ENCODE measurements at regions not wholly inside any gene's neighbourhood (a gene's known extent, or its start where the extent isn't known, plus 50 kb on each side); places are given as distances from the start of the nearest gene placed in this dataset.

GRCh38 chr3:6522191-6522590 is 338.7 kb upstream of the GRM7 start:
- TF ChIP-seq CTCF (conservative IDR thresholded peaks at IDR 0.05), result no peak
- peaks cover 2% of the 10 kb centered on the region for H3K27me3 ChIP-seq (ENCODE audit: control insufficient read depth, insufficient read depth, low read length, poor library complexity, severe bottlenecking)
- H3K36me3 ChIP-seq (ENCODE audit: control insufficient read depth, insufficient read depth, low read length), result no peaks in the 10 kb centered on the region
- H3K36me3 Mint-ChIP-seq (ENCODE audit: low read depth), result peaks cover 11% of the 10 kb centered on the region
- no peaks in the 10 kb centered on the region for H3K27me3 Mint-ChIP-seq (ENCODE audit: insufficient read depth)
- peaks cover 7% of the 10 kb centered on the region for H3K4me1 ChIP-seq (ENCODE audit: control insufficient read depth, insufficient read depth, low read length)
- H3K27ac Mint-ChIP-seq, result no peak overlapping the region
- no peak for DNase-seq
- H3K9ac ChIP-seq (ENCODE audit: extremely low read depth, low read length, poor library complexity, severe bottlenecking), result no peak overlapping the region
- peaks cover 23% of the 10 kb centered on the region for H3K4me1 Mint-ChIP-seq
- H3K4me3 Mint-ChIP-seq, result no peak overlapping the region
- H3K9me3 Mint-ChIP-seq, result peaks cover 7% of the 10 kb centered on the region
- H3K9me3 ChIP-seq (ENCODE audit: control insufficient read depth, low read length), result no peaks in the 10 kb centered on the region
- no peak overlapping the region for H3K4me3 ChIP-seq (ENCODE audit: low read length)
- no peak overlapping the region for H3K27ac ChIP-seq (ENCODE audit: low read depth, low read length)

DNA sequence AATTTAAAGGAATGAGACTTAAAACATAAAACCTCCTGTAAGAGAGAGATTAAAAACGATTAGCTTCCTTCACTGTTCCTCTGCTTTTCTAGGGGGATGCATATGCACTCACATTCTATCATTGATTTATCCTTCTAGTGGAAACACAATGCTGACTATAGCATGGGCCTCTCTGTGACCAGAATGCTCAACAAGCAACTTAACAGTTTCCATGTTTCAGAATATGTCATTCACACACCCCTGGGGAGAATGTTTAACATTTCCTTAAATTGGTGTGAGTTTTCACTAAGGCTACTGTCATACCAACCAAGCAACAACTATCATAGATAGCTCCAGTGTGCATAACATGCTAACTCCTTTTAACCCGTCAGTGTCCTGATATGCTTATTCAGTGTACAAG is 337.9 kb upstream of the GRM7 start:
- Histone ChIP-seq H3K4me1 (ENCODE audit: control insufficient read depth, insufficient read depth, low read length) (peaks cover 7% of the 10 kb centered on the region), H3K36me3 (ENCODE audit: control insufficient read depth, insufficient read depth, low read length) (no peaks in the 10 kb centered on the region), H3K4me3 (ENCODE audit: low read length) (no peak overlapping the region), H3K9ac (ENCODE audit: extremely low read depth, low read length, poor library complexity, severe bottlenecking) (no peak overlapping the region), H3K27ac (ENCODE audit: low read depth, low read length) (no peak overlapping the region), H3K27me3 (ENCODE audit: control insufficient read depth, insufficient read depth, low read length, poor library complexity, severe bottlenecking) (no peaks in the 10 kb centered on the region), H3K9me3 (ENCODE audit: control insufficient read depth, low read length) (no peaks in the 10 kb centered on the region)
- H3K4me1 Mint-ChIP-seq, result peaks cover 18% of the 10 kb centered on the region
- WGBS, 2 experiments (ENCODE audit: insufficient coverage in 1 of 2, insufficient read length in 1 of 2), result 93% methylated on average over 2 of the region's 2 CpGs; no CpG with 5 or more reads in 1 of the 2 experiments
- no peak for DNase-seq
- H3K9me3 Mint-ChIP-seq, result peaks cover 7% of the 10 kb centered on the region
- peaks cover 11% of the 10 kb centered on the region for H3K36me3 Mint-ChIP-seq (ENCODE audit: low read depth)
- H3K27ac Mint-ChIP-seq, result no peak overlapping the region
- no peak for TF ChIP-seq CTCF (conservative IDR thresholded peaks at IDR 0.05)
- no peaks in the 10 kb centered on the region for H3K27me3 Mint-ChIP-seq (ENCODE audit: insufficient read depth)
- no peak overlapping the region for H3K4me3 Mint-ChIP-seq

- Histone ChIP-seq H3K27me3 (ENCODE audit: control insufficient read depth, insufficient read depth, low read length, poor library complexity, severe bottlenecking) (no peaks in the 10 kb centered on the region), H3K36me3 (ENCODE audit: control insufficient read depth, insufficient read depth, low read length) (no peaks in the 10 kb centered on the region), H3K4me1 (ENCODE audit: control insufficient read depth, insufficient read depth, low read length) (peaks cover 7% of the 10 kb centered on the region), H3K4me3 (ENCODE audit: low read length) (no peak overlapping the region), H3K27ac (ENCODE audit: low read depth, low read length) (no peak overlapping the region), H3K9me3 (ENCODE audit: control insufficient read depth, low read length) (no peaks in the 10 kb centered on the region), H3K9ac (ENCODE audit: extremely low read depth, low read length, poor library complexity, severe bottlenecking) (no peak overlapping the region)
- peaks cover 7% of the 10 kb centered on the region for H3K36me3 Mint-ChIP-seq (ENCODE audit: low read depth)
- DNase-seq, result no peak
- TF ChIP-seq CTCF (conservative IDR thresholded peaks at IDR 0.05), result no peak
- no peaks in the 10 kb centered on the region for H3K27me3 Mint-ChIP-seq (ENCODE audit: insufficient read depth)
- peaks cover 5% of the 10 kb centered on the region for H3K9me3 Mint-ChIP-seq
- peaks cover 14% of the 10 kb centered on the region for H3K4me1 Mint-ChIP-seq
- H3K4me3 Mint-ChIP-seq, result no peak overlapping the region
- no peak overlapping the region for H3K27ac Mint-ChIP-seq
- no CpG with 5 or more reads among the region's 1 CpG for WGBS, 2 experiments (ENCODE audit: insufficient coverage in 1 of 2, insufficient read length in 1 of 2)
Observed at GRCh38 chr3:6524479-6524878, 336.4 kb upstream of the GRM7 start.

Data from endodermal cell (in vitro differentiated cells).